SK-N-MC (cell line): ENCODE measurements at regions not wholly inside any gene's neighbourhood (a gene's known extent, or its start where the extent isn't known, plus 50 kb on each side); places are given as distances from the start of the nearest gene placed in this dataset.

Source experiments
- EZH2 ChIP-seq: fragments of 200-600 bp; sonication (generic); IDR thresholded peaks from one replicate; pipeline ENCODE4 v1.6.1; 2017; ENCODE audit warnings: antibody characterized with exemption
- FOXP2 ChIP-seq: optimal IDR thresholded peaks from 2 replicates; pipeline ENCODE3; 2011; ENCODE audit warnings: mild to moderate bottlenecking, moderate library complexity; ENCODE audit not compliant: insufficient read depth; ENCODE audit errors: extremely low read length, control extremely low read depth
- POLR2AphosphoS5 ChIP-seq: IDR thresholded peaks from 2 replicates; pipeline ENCODE4 v1.6.1; 2012; ENCODE audit warnings: mild to moderate bottlenecking, low read depth, low read length, borderline replicate concordance

- no peak for TF ChIP-seq EZH2
- no peak for TF ChIP-seq POLR2AphosphoS5
- TF ChIP-seq FOXP2 = no peak
Observed at GRCh38 chr6:79296211-79296610, 61.7 kb upstream of the HMGN3 start.
